Loucy (cell line): ENCODE measurements at regions not wholly inside any gene's neighbourhood (a gene's known extent, or its start where the extent isn't known, plus 50 kb on each side); places are given as distances from the start of the nearest gene placed in this dataset.

Experiments
- H2AFZ ChIP-seq: fragments of 200-600 bp; sonication (generic); 2 replicates; pipeline ENCODE4 v1.6.0; 2016; ENCODE audit warnings: antibody characterized with exemption, mild to moderate bottlenecking, low read length, moderate library complexity
- H3F3A ChIP-seq: fragments of 200-600 bp; 2 replicates; pipeline ENCODE4 v1.6.0; 2016; ENCODE audit warnings: antibody characterized with exemption, low read depth, mild to moderate bottlenecking
- H3K27me3 ChIP-seq: fragments of 200-600 bp; sonication (generic); 2 replicates; pipeline ENCODE4 v1.6.1; 2014; ENCODE audit warnings: low read length, mild to moderate bottlenecking; ENCODE audit not compliant: insufficient read depth, poor library complexity, severe bottlenecking
- H3K36me3 ChIP-seq: fragments of 200-600 bp; sonication (generic); 2 replicates; pipeline ENCODE4 v1.6.1; 2016; ENCODE audit warnings: low read length; ENCODE audit not compliant: insufficient read depth
- H3K4me1 ChIP-seq: fragments of 200-600 bp; sonication (generic); 2 replicates; pipeline ENCODE4 v1.5.1; 2014; ENCODE audit warnings: low read length, mild to moderate bottlenecking; ENCODE audit not compliant: insufficient read depth, poor library complexity, severe bottlenecking
- H3K4me2 ChIP-seq: fragments of 200-600 bp; sonication (generic); 2 replicates; pipeline ENCODE4 v1.6.0; 2014; ENCODE audit warnings: antibody characterized with exemption, low read length, low read depth, mild to moderate bottlenecking; ENCODE audit not compliant: poor library complexity, severe bottlenecking
- H3K4me3 ChIP-seq: fragments of 200-600 bp; sonication (generic); 2 replicates; pipeline ENCODE4 v1.5.1; 2014; ENCODE audit warnings: low read length, mild to moderate bottlenecking, mixed read lengths; ENCODE audit not compliant: poor library complexity, severe bottlenecking
- H3K79me2 ChIP-seq: fragments of 200-600 bp; sonication (generic); 2 replicates; pipeline ENCODE4 v1.6.1; 2014; ENCODE audit warnings: low read length; ENCODE audit not compliant: insufficient read depth
- H3K9ac ChIP-seq: fragments of 200-600 bp; sonication (generic); 2 replicates; pipeline ENCODE4 v1.6.0; 2014; ENCODE audit warnings: mild to moderate bottlenecking, low read depth, low read length, moderate library complexity; ENCODE audit not compliant: poor library complexity, severe bottlenecking
- H3K9me2 ChIP-seq: fragments of 200-600 bp; sonication (generic); replicated peaks from 2 replicates; pipeline ENCODE4 v1.6.1; 2016; ENCODE audit warnings: low read depth, low read length, mixed read lengths
- H3K9me3 ChIP-seq: fragments of 200-600 bp; sonication (generic); 2 replicates; pipeline ENCODE4 v1.6.1; 2014; ENCODE audit warnings: mild to moderate bottlenecking, antibody characterized with exemption, low read length, low read depth; ENCODE audit not compliant: insufficient read depth
- H4K20me1 ChIP-seq: fragments of 200-600 bp; sonication (generic); 2 replicates; pipeline ENCODE4 v1.6.0; 2014; ENCODE audit warnings: antibody characterized with exemption, low read length, mild to moderate bottlenecking; ENCODE audit not compliant: insufficient read depth, poor library complexity, severe bottlenecking
- EZH2phosphoT487 ChIP-seq: fragments of 200-600 bp; IDR thresholded peaks from 2 replicates; pipeline ENCODE4 v1.6.1; 2018; ENCODE audit warnings: antibody characterized with exemption, mild to moderate bottlenecking, moderate library complexity, borderline replicate concordance
- TF ChIP-seq, protein P1 (sequence below): fragments of 200-600 bp; sonication (generic); conservative IDR thresholded peaks from 2 replicates; pipeline ENCODE4 v1.5.1; 2014; ENCODE audit warnings: mild to moderate bottlenecking, antibody characterized with exemption, low read length

GRCh38 chr5:164748861-164749260 is 1243.4 kb downstream of the MAT2B start:
- no peaks in the 10 kb centered on the region for H3F3A ChIP-seq
- H3K4me1 ChIP-seq = no peaks in the 10 kb centered on the region
- H2AFZ ChIP-seq = no peak overlapping the region
- H3K4me2 ChIP-seq = no peak overlapping the region
- no peaks in the 10 kb centered on the region for H3K27me3 ChIP-seq
- TF ChIP-seq EZH2phosphoT487 = no peak
- TF ChIP-seq, protein P1, sequence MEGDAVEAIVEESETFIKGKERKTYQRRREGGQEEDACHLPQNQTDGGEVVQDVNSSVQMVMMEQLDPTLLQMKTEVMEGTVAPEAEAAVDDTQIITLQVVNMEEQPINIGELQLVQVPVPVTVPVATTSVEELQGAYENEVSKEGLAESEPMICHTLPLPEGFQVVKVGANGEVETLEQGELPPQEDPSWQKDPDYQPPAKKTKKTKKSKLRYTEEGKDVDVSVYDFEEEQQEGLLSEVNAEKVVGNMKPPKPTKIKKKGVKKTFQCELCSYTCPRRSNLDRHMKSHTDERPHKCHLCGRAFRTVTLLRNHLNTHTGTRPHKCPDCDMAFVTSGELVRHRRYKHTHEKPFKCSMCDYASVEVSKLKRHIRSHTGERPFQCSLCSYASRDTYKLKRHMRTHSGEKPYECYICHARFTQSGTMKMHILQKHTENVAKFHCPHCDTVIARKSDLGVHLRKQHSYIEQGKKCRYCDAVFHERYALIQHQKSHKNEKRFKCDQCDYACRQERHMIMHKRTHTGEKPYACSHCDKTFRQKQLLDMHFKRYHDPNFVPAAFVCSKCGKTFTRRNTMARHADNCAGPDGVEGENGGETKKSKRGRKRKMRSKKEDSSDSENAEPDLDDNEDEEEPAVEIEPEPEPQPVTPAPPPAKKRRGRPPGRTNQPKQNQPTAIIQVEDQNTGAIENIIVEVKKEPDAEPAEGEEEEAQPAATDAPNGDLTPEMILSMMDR = no peak
- H4K20me1 ChIP-seq = no peaks in the 10 kb centered on the region
- H3K36me3 ChIP-seq = no peaks in the 10 kb centered on the region
- no peak overlapping the region for H3K4me3 ChIP-seq
- H3K9me3 ChIP-seq = no peaks in the 10 kb centered on the region
- H3K9me2 ChIP-seq = no peaks in the 10 kb centered on the region
- no peak overlapping the region for H3K9ac ChIP-seq
- H3K79me2 ChIP-seq = no peaks in the 10 kb centered on the region

DNA sequence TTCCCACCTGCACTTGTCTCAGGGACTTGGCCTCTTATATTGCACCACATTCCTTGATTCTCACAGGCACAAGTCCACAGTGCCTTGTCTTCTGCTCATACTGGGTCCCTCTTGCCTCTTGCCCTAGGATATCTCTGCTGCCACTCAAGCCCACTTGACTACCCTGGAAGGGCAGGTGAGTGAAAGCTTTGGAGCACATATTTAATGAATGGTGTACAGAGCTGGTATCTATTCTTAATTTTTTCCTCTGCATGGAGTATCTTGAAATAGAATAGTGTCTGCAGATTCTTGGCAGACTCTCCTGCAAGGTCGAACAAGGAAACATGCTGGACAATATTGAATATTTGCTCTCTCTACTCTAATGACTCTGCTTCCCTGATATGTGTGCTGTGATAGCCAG is 1248.0 kb downstream of the MAT2B start:
- no peak for TF ChIP-seq EZH2phosphoT487
- TF ChIP-seq, protein P1 = no peak
- Histone ChIP-seq H3K27me3 (no peaks in the 10 kb centered on the region), H4K20me1 (no peaks in the 10 kb centered on the region), H3K4me3 (no peak overlapping the region), H3K9ac (no peak overlapping the region), H3K9me3 (no peaks in the 10 kb centered on the region), H3K4me2 (no peak overlapping the region), H3K79me2 (no peaks in the 10 kb centered on the region), H3K9me2 (no peaks in the 10 kb centered on the region), H3K36me3 (no peaks in the 10 kb centered on the region), H3K4me1 (no peaks in the 10 kb centered on the region), H3F3A (no peaks in the 10 kb centered on the region), H2AFZ (no peak overlapping the region)

GRCh38 chr5:164763206-164763605 is 1257.8 kb downstream of the MAT2B start:
- H3K4me1 ChIP-seq = no peaks in the 10 kb centered on the region
- no peaks in the 10 kb centered on the region for H3F3A ChIP-seq
- H2AFZ ChIP-seq = no peak overlapping the region
- no peaks in the 10 kb centered on the region for H3K9me3 ChIP-seq
- no peaks in the 10 kb centered on the region for H3K36me3 ChIP-seq
- TF ChIP-seq, protein P1 = no peak
- no peak for TF ChIP-seq EZH2phosphoT487
- no peak overlapping the region for H3K4me2 ChIP-seq
- H3K4me3 ChIP-seq = no peak overlapping the region
- H3K9me2 ChIP-seq = no peaks in the 10 kb centered on the region
- no peaks in the 10 kb centered on the region for H4K20me1 ChIP-seq
- H3K27me3 ChIP-seq = no peaks in the 10 kb centered on the region
- H3K79me2 ChIP-seq = no peaks in the 10 kb centered on the region
- no peak overlapping the region for H3K9ac ChIP-seq
